Left ventricle myocardium inferior (tissue), 1 donor: ENCODE measurements at regions not wholly inside any gene's neighbourhood (a gene's known extent, or its start where the extent isn't known, plus 50 kb on each side); places are given as distances from the start of the nearest gene placed in this dataset.

Source experiments
- DNase-seq: peaks from one replicate; pipeline ENCODE4 v3.0.0-alpha.2; 2020
- H3K27ac ChIP-seq: fragments of 200-600 bp; replicated peaks from 2 replicates; pipeline ENCODE4 v1.8.0; 2021
- H3K27me3 ChIP-seq: fragments of 200-600 bp; 2 replicates; pipeline ENCODE4 v1.8.0; 2021; ENCODE audit warnings: low read depth
- H3K36me3 ChIP-seq: fragments of 200-600 bp; 2 replicates; pipeline ENCODE4 v1.8.0; 2021
- H3K4me1 ChIP-seq: fragments of 200-600 bp; 2 replicates; pipeline ENCODE4 v1.8.0; 2021
- H3K4me3 ChIP-seq: fragments of 200-600 bp; 2 replicates; pipeline ENCODE4 v1.8.0; 2021; ENCODE audit warnings: mild to moderate bottlenecking, moderate library complexity
- H3K9me3 ChIP-seq: fragments of 200-600 bp; replicated peaks from 2 replicates; pipeline ENCODE4 v1.8.0; 2021
- CTCF ChIP-seq: fragments of 200-600 bp; IDR thresholded peaks from 2 replicates; pipeline ENCODE4 v1.8.0; 2021; ENCODE audit warnings: antibody characterized with exemption, mild to moderate bottlenecking, borderline replicate concordance
- intact Hi-C: fragments of 100-400 bp; cut with micrococcal nuclease; formaldehyde crosslinking; loops from one replicate; pipeline ENCODE4 v1.11.0; 2022
- donor health status: DM: no; HTN: yes; CAD: no; lungs with severe emphysema.

GRCh38 chr16:73717266-73717974 lies 579.2 kb upstream of the PSMD7 start:
- Histone ChIP-seq H3K27ac (no peak overlapping the region), H3K27me3 (no peaks in the 10 kb centered on the region), H3K4me1 (no peaks in the 10 kb centered on the region), H3K4me3 (no peak overlapping the region), H3K9me3 (no peaks in the 10 kb centered on the region), H3K36me3 (no peaks in the 10 kb centered on the region)
- TF ChIP-seq CTCF = no peak
- intact Hi-C loops = no loop called here
- DNase-seq = no peak

- H3K27ac ChIP-seq = no peak overlapping the region
- no peaks in the 10 kb centered on the region for H3K36me3 ChIP-seq
- H3K27me3 ChIP-seq = no peaks in the 10 kb centered on the region
- no peaks in the 10 kb centered on the region for H3K4me1 ChIP-seq
- no peaks in the 10 kb centered on the region for H3K9me3 ChIP-seq
- no peak overlapping the region for H3K4me3 ChIP-seq
- intact Hi-C loops = no loop called here
- no peak for TF ChIP-seq CTCF
- DNase-seq = no peak
Measured at GRCh38 chr16:73714976-73715375, 581.6 kb upstream of the PSMD7 start.

- Histone ChIP-seq H3K4me3 (no peak overlapping the region), H3K36me3 (no peaks in the 10 kb centered on the region), H3K9me3 (no peaks in the 10 kb centered on the region), H3K4me1 (no peaks in the 10 kb centered on the region), H3K27me3 (no peaks in the 10 kb centered on the region), H3K27ac (no peak overlapping the region)
- TF ChIP-seq CTCF = peak; percentile 50
- no peak for DNase-seq
- intact Hi-C loops = no loop called here
Measured at GRCh38 chr16:73713778-73714495, 582.7 kb upstream of the PSMD7 start.

GRCh38 chr16:73713251-73713650 lies 583.4 kb upstream of the PSMD7 start:
- TF ChIP-seq CTCF = no peak
- Histone ChIP-seq H3K36me3 (no peaks in the 10 kb centered on the region), H3K4me1 (no peaks in the 10 kb centered on the region), H3K9me3 (no peaks in the 10 kb centered on the region), H3K27me3 (no peaks in the 10 kb centered on the region), H3K27ac (no peak overlapping the region), H3K4me3 (no peak overlapping the region)
- intact Hi-C loops = no loop called here
- DNase-seq = no peak

GRCh38 chr16:73711406-73712080 lies 585.1 kb upstream of the PSMD7 start:
- intact Hi-C loops = no loop called here

More at GRCh38 chr16:73711406-73712080, 585.1 kb upstream of the PSMD7 start:
- no peaks in the 10 kb centered on the region for H3K9me3 ChIP-seq
- no peak for TF ChIP-seq CTCF
- H3K27ac ChIP-seq = no peak overlapping the region
- no peaks in the 10 kb centered on the region for H3K4me1 ChIP-seq
- H3K4me3 ChIP-seq = no peak overlapping the region
- H3K27me3 ChIP-seq = no peaks in the 10 kb centered on the region
- H3K36me3 ChIP-seq = no peaks in the 10 kb centered on the region
- no peak for DNase-seq
